GM19455 (cell line): ENCODE measurements at regions not wholly inside any gene's neighbourhood (a gene's known extent, or its start where the extent isn't known, plus 50 kb on each side); places are given as distances from the start of the nearest gene placed in this dataset.
"Not testable (repeated sequence)": the region's sequence is repeated elsewhere in the genome, so short reads cannot be mapped to it uniquely, and the experiment has no call there.

Experiments
- ATAC-seq: cut with Tn5 transposase; IDR thresholded peaks from one replicate; pipeline ENCODE4 v1.9.1; 2021; ENCODE audit not compliant: unreplicated experiment

- no peak for ATAC-seq
These were observed 54.8 kb upstream of the DAAM1 start for GRCh38 chr14:59133709-59134108.

- ATAC-seq = no peak
These were observed 54.2 kb upstream of the DAAM1 start for GRCh38 chr14:59134307-59134706.

GRCh38 chr14:59137256-59137655, 51.2 kb upstream of the DAAM1 start:
- ATAC-seq = no peak

GRCh38 chr14:59138576-59138975, 49.9 kb upstream of the DAAM1 start:
- ATAC-seq = not testable (repeated sequence)
